Upper lobe of right lung (tissue), 1 donor: ENCODE measurements at regions not wholly inside any gene's neighbourhood (a gene's known extent, or its start where the extent isn't known, plus 50 kb on each side); places are given as distances from the start of the nearest gene placed in this dataset.
"Not testable (repeated sequence)": the region's sequence is repeated elsewhere in the genome, so short reads cannot be mapped to it uniquely, and the experiment has no call there.

Experiments used
- ATAC-seq: fragments of 200-7000 bp; cut with Tn5 transposase; one replicate; pipeline ENCODE4 v1.9.1; 2020; ENCODE audit warnings: mild to moderate bottlenecking, moderate library complexity
- DNase-seq: peaks from one replicate; pipeline ENCODE4 v3.0.0-alpha.2; 2020
- H3K27ac ChIP-seq: fragments of 200-600 bp; one replicate; pipeline ENCODE4 v1.8.0; 2022
- H3K27me3 ChIP-seq: fragments of 200-600 bp; one replicate; pipeline ENCODE4 v1.8.0; 2022; ENCODE audit warnings: mild to moderate bottlenecking
- H3K36me3 ChIP-seq: fragments of 200-600 bp; one replicate; pipeline ENCODE4 v1.8.0; 2022
- H3K4me1 ChIP-seq: fragments of 200-600 bp; one replicate; pipeline ENCODE4 v1.8.0; 2022
- H3K4me3 ChIP-seq: fragments of 200-600 bp; one replicate; pipeline ENCODE4 v1.8.0; 2022; ENCODE audit warnings: mild to moderate bottlenecking
- H3K9me3 ChIP-seq: fragments of 200-600 bp; one replicate; pipeline ENCODE4 v1.8.0; 2022
- intact Hi-C: fragments of 100-400 bp; cut with DNase I; formaldehyde crosslinking; loops from one replicate; pipeline ENCODE4 v1.11.0; 2022
- TF ChIP-seq, protein P1 (sequence below): fragments of 200-600 bp; IDR thresholded peaks from one replicate; pipeline ENCODE4 v1.8.0; 2022; ENCODE audit warnings: antibody characterized with exemption
- donor health status: DM: no; HTN: yes; CAD: no; lungs with severe emphysema.

- Histone ChIP-seq H3K9me3 (no peaks in the 10 kb centered on the region), H3K36me3 (no peaks in the 10 kb centered on the region), H3K27ac (no peak overlapping the region), H3K4me1 (no peaks in the 10 kb centered on the region), H3K4me3 (no peak overlapping the region), H3K27me3 (no peaks in the 10 kb centered on the region)
- intact Hi-C loops, result no loop called here
- DNase-seq, result no peak
- no peak for ATAC-seq
- TF ChIP-seq, protein P1, sequence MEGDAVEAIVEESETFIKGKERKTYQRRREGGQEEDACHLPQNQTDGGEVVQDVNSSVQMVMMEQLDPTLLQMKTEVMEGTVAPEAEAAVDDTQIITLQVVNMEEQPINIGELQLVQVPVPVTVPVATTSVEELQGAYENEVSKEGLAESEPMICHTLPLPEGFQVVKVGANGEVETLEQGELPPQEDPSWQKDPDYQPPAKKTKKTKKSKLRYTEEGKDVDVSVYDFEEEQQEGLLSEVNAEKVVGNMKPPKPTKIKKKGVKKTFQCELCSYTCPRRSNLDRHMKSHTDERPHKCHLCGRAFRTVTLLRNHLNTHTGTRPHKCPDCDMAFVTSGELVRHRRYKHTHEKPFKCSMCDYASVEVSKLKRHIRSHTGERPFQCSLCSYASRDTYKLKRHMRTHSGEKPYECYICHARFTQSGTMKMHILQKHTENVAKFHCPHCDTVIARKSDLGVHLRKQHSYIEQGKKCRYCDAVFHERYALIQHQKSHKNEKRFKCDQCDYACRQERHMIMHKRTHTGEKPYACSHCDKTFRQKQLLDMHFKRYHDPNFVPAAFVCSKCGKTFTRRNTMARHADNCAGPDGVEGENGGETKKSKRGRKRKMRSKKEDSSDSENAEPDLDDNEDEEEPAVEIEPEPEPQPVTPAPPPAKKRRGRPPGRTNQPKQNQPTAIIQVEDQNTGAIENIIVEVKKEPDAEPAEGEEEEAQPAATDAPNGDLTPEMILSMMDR, result no peak
These were observed 171.1 kb upstream of the TTC14 start for GRCh38 chr3:180430896-180431295.

DNA sequence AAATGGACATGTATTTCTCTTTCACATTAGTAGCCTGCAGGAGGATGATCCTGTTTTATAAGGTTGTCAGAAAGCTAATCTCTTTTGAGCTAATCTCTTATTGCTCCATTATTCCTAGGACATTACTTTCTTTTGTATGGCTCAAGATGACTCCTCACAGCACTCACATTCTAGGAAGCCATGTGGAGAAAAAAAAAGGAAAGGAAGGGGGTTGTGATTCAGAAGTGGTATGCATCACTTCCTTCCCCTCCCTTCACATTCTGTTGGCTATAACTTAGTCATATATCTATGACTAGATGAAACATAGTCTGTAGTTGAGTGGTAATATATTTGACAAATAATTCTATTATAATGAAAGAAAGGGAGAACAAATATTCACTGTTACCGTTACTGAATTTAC lies 168.8 kb upstream of the TTC14 start:
- no peaks in the 10 kb centered on the region for H3K36me3 ChIP-seq
- no peaks in the 10 kb centered on the region for H3K9me3 ChIP-seq
- H3K27ac ChIP-seq, result no peak overlapping the region
- TF ChIP-seq, protein P1, result no peak
- no peaks in the 10 kb centered on the region for H3K4me1 ChIP-seq
- intact Hi-C loops, result no loop called here
- H3K27me3 ChIP-seq, result no peaks in the 10 kb centered on the region
- no peak for ATAC-seq
- H3K4me3 ChIP-seq, result no peak overlapping the region
- no peak for DNase-seq

DNA sequence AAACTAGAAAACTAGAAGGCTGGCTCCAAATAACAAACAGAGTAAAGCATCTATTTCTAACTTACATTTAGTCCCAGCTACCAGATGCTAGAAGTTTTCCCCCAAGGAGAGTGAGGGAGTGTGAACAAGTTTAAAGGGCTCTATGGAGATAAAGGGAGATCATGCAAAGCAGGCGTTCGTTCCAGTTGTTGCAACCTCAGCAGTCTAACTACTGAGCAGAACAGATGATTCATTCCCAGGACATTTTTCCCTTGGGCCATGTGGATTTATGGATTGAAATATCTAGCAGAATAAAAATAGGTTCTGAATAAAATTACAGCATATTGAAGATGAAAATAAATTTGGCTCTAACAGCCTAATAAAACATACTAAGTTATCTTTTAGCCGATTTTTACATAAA lies 154.8 kb upstream of the TTC14 start:
- ATAC-seq (no peak), DNase-seq (no peak)
- Histone ChIP-seq H3K4me3 (no peak overlapping the region), H3K36me3 (no peaks in the 10 kb centered on the region), H3K9me3 (no peaks in the 10 kb centered on the region), H3K27me3 (no peaks in the 10 kb centered on the region), H3K4me1 (no peaks in the 10 kb centered on the region), H3K27ac (no peak overlapping the region)
- intact Hi-C loops, result no loop called here
- TF ChIP-seq, protein P1, result no peak

DNA sequence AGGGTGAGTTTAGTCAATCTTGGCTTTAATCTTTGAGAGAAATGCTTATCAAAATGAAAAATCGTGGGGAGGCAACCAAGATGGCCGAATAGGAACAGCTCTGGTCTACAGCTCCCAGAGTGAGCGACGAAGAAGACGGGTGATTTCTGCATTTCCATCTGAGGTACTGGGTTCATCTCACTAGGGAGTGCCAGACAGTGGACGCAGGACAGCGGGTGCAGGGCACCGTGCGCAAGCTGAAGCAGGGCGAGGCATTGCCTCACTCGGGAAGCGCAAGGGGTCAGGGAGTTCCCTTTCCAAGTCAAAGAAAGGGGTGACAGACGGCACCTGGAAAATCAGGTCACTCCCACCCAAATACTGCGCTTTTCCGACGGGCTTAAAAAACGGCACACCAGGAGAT lies 153.6 kb upstream of the TTC14 start:
- ATAC-seq, H3K36me3 ChIP-seq, H3K27ac ChIP-seq, H3K4me3 ChIP-seq, H3K4me1 ChIP-seq, H3K27me3 ChIP-seq, H3K9me3 ChIP-seq, intact Hi-C loops: not testable (repeated sequence)
- DNase-seq, result peak; percentile 18

GRCh38 chr3:180457225-180457624 lies 144.7 kb upstream of the TTC14 start:
- no peaks in the 10 kb centered on the region for H3K9me3 ChIP-seq
- no peak for ATAC-seq
- no peaks in the 10 kb centered on the region for H3K27me3 ChIP-seq
- no peaks in the 10 kb centered on the region for H3K4me1 ChIP-seq
- no peak overlapping the region for H3K4me3 ChIP-seq
- H3K27ac ChIP-seq, result no peak overlapping the region
- DNase-seq, result no peak
- intact Hi-C loops, result no loop called here
- H3K36me3 ChIP-seq, result no peaks in the 10 kb centered on the region
- TF ChIP-seq, protein P1, result no peak

GRCh38 chr3:180466401-180467011 lies 135.5 kb upstream of the TTC14 start:
- H3K27ac ChIP-seq, result no peak overlapping the region
- no peaks in the 10 kb centered on the region for H3K9me3 ChIP-seq
- no peaks in the 10 kb centered on the region for H3K36me3 ChIP-seq
- H3K27me3 ChIP-seq, result no peaks in the 10 kb centered on the region
- H3K4me1 ChIP-seq, result no peaks in the 10 kb centered on the region
- no peak overlapping the region for H3K4me3 ChIP-seq
- ATAC-seq (no peak), DNase-seq (no peak)
- intact Hi-C loops, result no loop called here
- TF ChIP-seq, protein P1, result no peak
